Kidney capillary endothelial cell (primary cell): ENCODE measurements at regions not wholly inside any gene's neighbourhood (a gene's known extent, or its start where the extent isn't known, plus 50 kb on each side); places are given as distances from the start of the nearest gene placed in this dataset.

Source experiments
- DNase-seq: peaks from one replicate; pipeline ENCODE4 v3.0.0-alpha.2; 2018; ENCODE audit warnings: low spot score

DNA sequence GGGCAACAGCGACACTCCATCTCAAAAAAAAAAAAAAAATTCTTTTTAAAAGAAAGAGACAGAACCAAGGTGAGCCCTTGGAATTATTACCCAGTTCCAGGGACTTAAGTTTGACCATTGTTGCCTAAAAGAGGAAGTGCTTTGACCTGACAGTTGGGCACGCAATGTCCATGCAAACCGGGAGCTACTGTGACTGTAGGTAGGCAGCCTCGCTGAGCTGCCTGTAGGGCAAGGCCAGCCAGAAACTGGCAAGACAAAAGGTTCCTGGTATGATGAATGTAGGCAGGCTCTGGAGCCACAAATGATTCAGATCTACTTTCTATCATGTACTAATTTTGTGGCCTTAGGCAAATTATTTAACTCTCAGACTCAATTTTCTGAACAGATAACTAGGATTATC is 334.8 kb upstream of the ZNF462 start:
- no peak for DNase-seq

GRCh38 chr9:106529616-106530015 is 333.4 kb upstream of the ZNF462 start:
- no peak for DNase-seq

GRCh38 chr9:106531491-106531890 is 331.5 kb upstream of the ZNF462 start:
- peak; percentile 23 for DNase-seq

DNA sequence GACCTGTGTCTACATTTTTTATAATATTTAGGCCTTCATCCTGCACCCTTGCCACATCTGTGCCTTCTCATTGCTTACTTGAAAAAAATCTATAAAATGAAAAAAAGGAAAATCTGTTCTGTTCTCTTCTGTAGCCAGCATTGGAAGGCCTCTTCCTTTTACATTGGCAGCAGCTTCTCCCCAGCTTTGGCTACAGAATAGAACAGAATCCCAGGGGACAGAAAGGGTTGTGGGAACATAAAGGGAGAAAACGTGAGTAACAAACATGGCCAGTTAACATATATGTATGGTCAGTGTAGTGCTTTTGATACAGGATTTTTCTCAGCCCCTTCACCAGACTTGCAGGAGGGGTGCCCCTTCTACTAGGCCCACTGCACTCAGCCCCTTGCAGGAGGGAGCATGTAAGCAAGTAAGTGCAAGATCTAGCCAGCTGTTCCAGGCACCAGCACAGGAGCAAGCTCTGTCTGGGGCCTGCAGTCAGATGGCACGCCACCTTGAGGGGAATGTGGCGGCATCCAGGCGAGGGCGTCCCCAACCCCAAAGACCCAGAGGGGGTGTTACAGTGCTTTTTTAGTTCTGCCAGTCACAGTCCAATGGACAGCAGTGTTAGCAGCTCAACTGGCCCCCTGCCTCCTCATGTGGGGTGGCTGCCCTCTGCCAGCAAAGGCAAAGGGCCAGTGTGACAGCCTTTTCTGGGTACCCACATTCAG is 330.5 kb upstream of the ZNF462 start:
- DNase-seq, result no peak

DNA sequence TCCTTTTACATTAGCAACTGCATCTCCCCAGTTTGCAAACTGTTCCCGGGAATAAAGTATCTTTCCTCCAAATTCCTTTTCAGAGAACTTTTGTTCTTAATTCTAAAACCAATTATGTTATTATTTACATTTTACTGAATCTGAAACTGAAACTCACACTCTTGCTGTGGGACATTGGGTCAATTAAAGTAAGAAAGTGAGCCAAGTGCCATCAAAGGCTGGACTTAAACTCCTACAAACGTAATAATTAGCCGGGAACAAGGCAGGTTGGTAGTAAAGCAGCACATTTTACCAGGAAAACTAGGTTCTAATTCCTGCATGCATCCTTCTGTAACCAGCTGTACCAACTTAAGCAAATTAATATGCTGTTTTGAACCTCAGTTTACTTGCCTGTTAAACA is 328.2 kb upstream of the ZNF462 start:
- DNase-seq, result no peak

- no peak for DNase-seq
Observed at GRCh38 chr9:106535439-106535838, 327.5 kb upstream of the ZNF462 start.

GRCh38 chr9:106557996-106558667 is 304.8 kb upstream of the ZNF462 start:
- DNase-seq, result no peak

GRCh38 chr9:106560540-106560939 is 302.4 kb upstream of the ZNF462 start:
- no peak for DNase-seq

GRCh38 chr9:106575823-106576222 is 287.1 kb upstream of the ZNF462 start:
- no peak for DNase-seq

- no peak for DNase-seq
Observed at GRCh38 chr9:106576232-106576760, 286.7 kb upstream of the ZNF462 start.

DNA sequence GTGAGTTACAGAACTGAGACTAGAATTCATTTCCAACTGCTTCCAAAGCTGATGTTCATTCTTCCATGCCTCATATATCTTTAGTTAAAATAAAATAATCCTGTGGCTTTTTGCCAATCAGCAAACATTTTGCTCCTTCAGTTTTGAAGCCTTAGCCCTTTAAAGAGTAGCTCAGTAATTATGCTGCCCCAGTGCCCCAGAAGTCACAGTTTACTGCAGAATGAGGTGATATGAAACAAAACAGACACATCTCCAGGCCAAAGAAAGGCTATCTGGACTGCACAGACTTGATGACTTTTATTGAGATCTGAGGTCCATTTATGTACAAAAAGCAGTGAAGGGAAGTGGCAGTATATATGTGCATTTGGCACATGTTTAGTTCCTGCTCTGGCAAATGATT is 285.8 kb upstream of the ZNF462 start:
- DNase-seq, result no peak

- no peak for DNase-seq
Observed at GRCh38 chr9:106580546-106580945, 282.4 kb upstream of the ZNF462 start.

- no peak for DNase-seq
Observed at GRCh38 chr9:106581973-106582372, 281.0 kb upstream of the ZNF462 start.

DNA sequence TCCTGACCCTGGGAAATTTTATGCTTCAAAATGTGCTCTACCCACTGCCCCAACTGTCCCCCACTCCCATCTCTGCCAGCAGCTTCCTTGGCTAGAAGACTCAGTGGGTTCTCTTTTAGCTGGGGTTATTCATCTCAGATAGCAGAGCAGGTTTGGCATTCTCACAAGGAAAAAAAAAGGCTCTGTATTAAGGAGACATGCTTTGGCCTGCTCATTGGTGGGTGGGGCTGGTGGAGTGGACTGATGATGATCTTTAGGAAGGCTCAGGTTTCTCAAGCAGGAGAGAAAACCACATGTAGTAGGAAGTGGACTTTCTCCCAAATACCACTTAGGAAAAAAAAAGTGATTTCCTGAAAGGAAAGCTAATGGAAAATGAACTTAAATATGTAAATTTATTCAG is 279.2 kb upstream of the ZNF462 start:
- DNase-seq, result no peak

DNA sequence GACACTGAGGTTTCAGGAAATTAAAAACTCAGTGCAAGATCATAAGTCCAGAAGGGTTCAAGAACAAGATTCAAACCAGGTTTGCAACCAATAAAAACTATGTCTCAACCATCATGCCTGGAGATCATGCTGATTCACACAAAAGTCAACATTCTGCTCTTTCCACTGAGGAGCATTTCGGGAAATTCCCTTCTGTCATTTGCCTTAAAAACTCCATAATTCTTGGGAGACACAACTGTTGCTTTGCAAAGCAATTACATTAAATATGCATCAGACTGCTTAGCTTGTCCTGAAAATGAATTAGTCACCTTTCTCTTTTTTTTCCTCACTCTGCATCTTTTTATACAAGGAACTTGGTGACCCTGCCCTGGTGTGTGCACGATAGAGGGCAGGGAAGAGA is 275.9 kb upstream of the ZNF462 start:
- DNase-seq, result no peak

- peak; percentile 62 for DNase-seq
Observed at GRCh38 chr9:106588626-106589025, 274.3 kb upstream of the ZNF462 start.

DNA sequence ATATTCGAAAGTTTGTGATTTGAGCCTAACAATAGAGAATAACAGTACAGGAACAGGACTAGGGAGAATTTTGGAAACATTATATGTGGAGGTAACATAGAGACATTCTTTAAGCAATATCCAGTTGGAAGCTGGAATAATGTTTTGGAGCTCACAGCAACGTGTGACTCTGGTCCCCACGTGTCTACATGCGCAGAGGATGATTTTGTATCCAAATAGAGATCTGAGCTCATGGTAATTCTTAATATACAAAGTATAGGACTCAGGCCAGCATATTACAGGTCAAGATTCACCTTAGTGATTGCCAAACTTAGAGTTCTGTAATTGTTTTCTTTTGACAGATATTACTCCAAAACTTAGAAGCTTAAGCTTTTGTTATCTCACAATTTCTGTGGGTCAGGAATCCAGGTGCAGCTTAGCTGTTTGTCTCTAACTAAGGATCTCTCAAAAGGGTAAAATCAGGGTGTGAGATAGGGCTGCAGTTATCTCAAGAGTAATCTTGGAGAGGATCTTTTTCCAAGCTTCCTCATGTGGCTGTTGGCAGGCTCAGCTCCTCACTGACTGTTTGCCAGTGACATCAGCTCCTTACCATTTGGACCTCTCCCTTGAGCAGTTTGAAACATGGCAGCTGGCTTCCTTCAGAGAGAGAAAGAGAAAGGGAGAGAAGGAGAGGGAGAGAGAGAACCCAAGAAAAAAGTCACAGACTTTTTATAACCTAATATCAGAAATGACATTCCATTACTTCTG is 272.0 kb upstream of the ZNF462 start:
- no peak for DNase-seq

- DNase-seq, result no peak
Observed at GRCh38 chr9:106593201-106593600, 269.8 kb upstream of the ZNF462 start.

DNA sequence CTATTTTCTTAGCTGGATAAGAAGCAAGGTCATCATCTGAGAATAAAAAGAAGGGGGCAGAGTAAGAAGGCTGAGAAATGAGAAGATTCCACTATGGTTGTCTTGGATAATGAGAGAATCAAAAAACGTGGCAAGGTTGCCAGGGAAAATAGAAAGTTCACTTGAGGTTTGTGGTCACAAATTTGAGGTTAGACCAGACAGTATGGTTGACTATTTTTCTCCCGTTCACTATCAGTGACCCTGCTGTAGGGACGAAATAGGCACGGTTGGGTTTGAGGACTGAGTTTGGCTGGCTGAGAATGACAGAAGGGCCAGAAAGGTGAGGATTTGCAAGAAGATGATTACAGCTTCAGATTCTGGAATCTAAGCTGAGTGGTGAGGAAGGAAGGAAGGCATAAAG is 266.0 kb upstream of the ZNF462 start:
- DNase-seq, result no peak

DNA sequence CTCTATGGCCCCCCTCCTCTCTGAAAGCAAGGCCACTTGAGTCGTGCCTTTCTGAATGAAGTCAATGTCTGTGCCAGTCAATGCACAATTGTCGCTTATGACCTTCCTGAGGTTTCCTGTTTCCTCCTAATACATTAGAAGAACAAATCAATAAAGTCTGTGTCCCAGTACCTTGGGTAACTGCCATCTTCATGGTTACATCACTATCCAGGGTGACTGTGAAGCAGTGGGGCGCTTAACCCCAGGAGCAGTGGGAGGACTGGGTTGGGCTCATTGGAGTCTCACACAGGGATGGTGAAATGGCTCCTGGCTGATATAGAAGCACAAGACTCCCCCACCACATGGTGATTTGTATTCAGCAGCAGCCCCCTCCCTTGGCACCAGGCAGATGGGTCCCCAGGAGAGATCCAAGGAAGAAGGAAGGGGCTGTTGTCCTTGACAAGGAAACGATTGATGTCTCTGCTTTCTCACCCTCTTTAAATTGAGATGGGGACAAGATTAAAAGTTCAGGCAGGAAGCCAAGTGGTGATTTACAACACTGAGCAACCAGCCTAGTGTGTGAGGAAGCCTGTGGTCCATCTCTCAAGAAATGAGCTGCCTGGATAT is 261.9 kb upstream of the ZNF462 start:
- DNase-seq, result no peak

GRCh38 chr9:106602344-106602743 is 260.6 kb upstream of the ZNF462 start:
- no peak for DNase-seq

- no peak for DNase-seq
Observed at GRCh38 chr9:106613250-106613737, 249.7 kb upstream of the ZNF462 start.
